Keratinocyte (primary cell): ENCODE measurements at regions not wholly inside any gene's neighbourhood (a gene's known extent, or its start where the extent isn't known, plus 50 kb on each side); places are given as distances from the start of the nearest gene placed in this dataset.

ENCODE experiments used
- DNase-seq: peaks from one replicate; pipeline ENCODE4 v3.0.0-alpha.2; 2011; ENCODE audit warnings: low read depth, missing footprints, low spot score
- FAIRE-seq: peaks from 2 replicates; lab custom pipeline; 2011; peaks lifted over from hg19 to GRCh38; lab: Jason Lieb, UNC
- H2AFZ ChIP-seq: 2 replicates; pipeline ENCODE4 v1.6.0; 2012; ENCODE audit warnings: low read length, control low read depth, inconsistent platforms; ENCODE audit not compliant: control insufficient read depth
- H3K27ac ChIP-seq: 2 replicates; pipeline ENCODE4 v1.5.1; 2011; ENCODE audit warnings: low read length; ENCODE audit not compliant: control insufficient read depth, insufficient read depth
- H3K27me3 ChIP-seq: 3 replicates; pipeline ENCODE4 v1.6.0; 2011; ENCODE audit warnings: low read length; ENCODE audit not compliant: control insufficient read depth, insufficient read depth; ENCODE audit errors: extremely low read depth
- H3K36me3 ChIP-seq, 2 experiments: 2 replicates in 1 of 2; 3 replicates in 1 of 2; pipeline ENCODE4 v1.5.1; 2011; ENCODE audit warnings: low read length in 2 of 2, mild to moderate bottlenecking in 1 of 2; ENCODE audit not compliant: control insufficient read depth in 2 of 2, insufficient read depth in 2 of 2; ENCODE audit errors: extremely low read depth in 1 of 2
- H3K4me1 ChIP-seq: 3 replicates; pipeline ENCODE4 v1.5.1; 2011; ENCODE audit warnings: low read length; ENCODE audit not compliant: control insufficient read depth, insufficient read depth; ENCODE audit errors: extremely low read depth
- H3K4me2 ChIP-seq: 3 replicates; pipeline ENCODE4 v1.6.0; 2011; ENCODE audit warnings: low read depth, low read length; ENCODE audit not compliant: control insufficient read depth, insufficient read depth; ENCODE audit errors: extremely low read depth
- H3K4me3 ChIP-seq, 3 experiments: fragments of 200-600 bp in 1 of 3; sonication (generic) in 1 of 3; 2 replicates in 2 of 3; 3 replicates in 1 of 3; pipeline ENCODE4 v1.5.1; 2011 to 2016; ENCODE audit warnings: low read length in 3 of 3, mild to moderate bottlenecking in 3 of 3, control low read depth in 2 of 3, inconsistent platforms in 1 of 3, low read depth in 1 of 3, mixed read lengths in 1 of 3, mixed run types in 1 of 3, moderate library complexity in 1 of 3; ENCODE audit not compliant: control insufficient read depth in 2 of 3, insufficient read depth in 2 of 3; ENCODE audit errors: extremely low read depth in 1 of 3
- H3K79me2 ChIP-seq: 2 replicates; pipeline ENCODE4 v1.6.0; 2012; ENCODE audit warnings: low read length; ENCODE audit not compliant: control insufficient read depth, insufficient read depth
- H3K9ac ChIP-seq: 3 replicates; pipeline ENCODE4 v1.6.0; 2011; ENCODE audit warnings: low read length; ENCODE audit not compliant: control insufficient read depth, insufficient read depth; ENCODE audit errors: extremely low read depth
- H3K9me1 ChIP-seq: 3 replicates; pipeline ENCODE4 v1.6.0; 2011; ENCODE audit warnings: low read length; ENCODE audit not compliant: control insufficient read depth, insufficient read depth; ENCODE audit errors: extremely low read depth
- H3K9me3 ChIP-seq: 2 replicates; pipeline ENCODE4 v1.5.1; 2012; ENCODE audit warnings: low read depth, low read length; ENCODE audit not compliant: control insufficient read depth
- H4K20me1 ChIP-seq: 3 replicates; pipeline ENCODE4 v1.6.0; 2011; ENCODE audit warnings: low read length; ENCODE audit not compliant: control insufficient read depth, insufficient read depth; ENCODE audit errors: extremely low read depth
- EZH2 ChIP-seq: IDR thresholded peaks from one replicate; pipeline ENCODE4 v1.6.1; 2012; ENCODE audit warnings: inconsistent platforms, mild to moderate bottlenecking, low read length, moderate library complexity
- dilution Hi-C: fragments of 300-500 bp; cut with MboI; formaldehyde crosslinking; loops from one replicate; pipeline ENCODE4 v1.7.0; 2020; ENCODE audit warnings: low sequenced_read_pairs; ENCODE audit not compliant: extremely low pct_ligation_motif_present
- TF ChIP-seq, protein P1 (sequence below), 3 experiments: IDR thresholded peaks in 1 of 3; conservative IDR thresholded peaks in 1 of 3; optimal IDR thresholded peaks in 1 of 3; 2 replicates in 2 of 3; 3 replicates in 1 of 3; pipeline versions ENCODE3 to v1.5.1; 2011; ENCODE audit warnings: low read length in 3 of 3, mild to moderate bottlenecking in 3 of 3, moderate library complexity in 2 of 3, control low read depth in 1 of 3, inconsistent platforms in 1 of 3; ENCODE audit not compliant: insufficient read depth in 2 of 3; ENCODE audit errors: extremely low read depth in 1 of 3

DNA sequence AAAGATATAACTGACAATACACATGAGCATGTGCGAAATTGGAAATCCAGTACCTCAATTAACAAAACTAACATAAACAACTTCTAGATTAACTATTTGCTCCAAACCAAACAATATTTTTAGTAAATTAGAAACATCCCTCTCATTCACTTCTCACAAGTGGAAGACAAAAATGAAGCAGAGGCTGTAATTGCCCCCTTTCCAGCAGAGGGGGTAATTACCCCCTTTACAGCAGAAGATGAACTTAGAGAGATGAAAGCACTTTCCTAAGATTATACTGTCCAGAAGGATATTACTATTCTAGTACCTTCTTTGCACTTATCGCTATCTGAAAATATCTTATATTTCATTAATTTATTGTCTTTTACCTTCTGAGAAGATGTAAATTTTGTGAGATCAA is 1025.2 kb downstream of the FSCB start:
- H3K9me1 ChIP-seq, result no peaks in the 10 kb centered on the region
- no peak overlapping the region for H3K4me3 ChIP-seq
- TF ChIP-seq EZH2, result no peak
- TF ChIP-seq, protein P1, sequence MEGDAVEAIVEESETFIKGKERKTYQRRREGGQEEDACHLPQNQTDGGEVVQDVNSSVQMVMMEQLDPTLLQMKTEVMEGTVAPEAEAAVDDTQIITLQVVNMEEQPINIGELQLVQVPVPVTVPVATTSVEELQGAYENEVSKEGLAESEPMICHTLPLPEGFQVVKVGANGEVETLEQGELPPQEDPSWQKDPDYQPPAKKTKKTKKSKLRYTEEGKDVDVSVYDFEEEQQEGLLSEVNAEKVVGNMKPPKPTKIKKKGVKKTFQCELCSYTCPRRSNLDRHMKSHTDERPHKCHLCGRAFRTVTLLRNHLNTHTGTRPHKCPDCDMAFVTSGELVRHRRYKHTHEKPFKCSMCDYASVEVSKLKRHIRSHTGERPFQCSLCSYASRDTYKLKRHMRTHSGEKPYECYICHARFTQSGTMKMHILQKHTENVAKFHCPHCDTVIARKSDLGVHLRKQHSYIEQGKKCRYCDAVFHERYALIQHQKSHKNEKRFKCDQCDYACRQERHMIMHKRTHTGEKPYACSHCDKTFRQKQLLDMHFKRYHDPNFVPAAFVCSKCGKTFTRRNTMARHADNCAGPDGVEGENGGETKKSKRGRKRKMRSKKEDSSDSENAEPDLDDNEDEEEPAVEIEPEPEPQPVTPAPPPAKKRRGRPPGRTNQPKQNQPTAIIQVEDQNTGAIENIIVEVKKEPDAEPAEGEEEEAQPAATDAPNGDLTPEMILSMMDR (optimal IDR thresholded peaks at IDR 0.05 in 1 of 3, IDR thresholded peaks at IDR 0.05 in 1 of 3, conservative IDR thresholded peaks at IDR 0.05 in 1 of 3; ENCODE audit: extremely low read depth in 1 of 3, insufficient read depth in 2 of 3, low read length in 3 of 3), result no peak
- no peak for DNase-seq
- H3K4me1 ChIP-seq, result no peaks in the 10 kb centered on the region
- H3K9me3 ChIP-seq, result no peaks in the 10 kb centered on the region
- H3K36me3 ChIP-seq, result no peaks in the 10 kb centered on the region
- FAIRE-seq, result no peak
- H2AFZ ChIP-seq, result no peak overlapping the region
- no peaks in the 10 kb centered on the region for H3K27me3 ChIP-seq
- H3K27ac ChIP-seq, result no peak overlapping the region
- H3K79me2 ChIP-seq, result no peaks in the 10 kb centered on the region
- H3K9ac ChIP-seq, result no peak overlapping the region
- H3K4me2 ChIP-seq, result no peak overlapping the region
- dilution Hi-C loops, result no loop called here
- H4K20me1 ChIP-seq, result no peaks in the 10 kb centered on the region

DNA sequence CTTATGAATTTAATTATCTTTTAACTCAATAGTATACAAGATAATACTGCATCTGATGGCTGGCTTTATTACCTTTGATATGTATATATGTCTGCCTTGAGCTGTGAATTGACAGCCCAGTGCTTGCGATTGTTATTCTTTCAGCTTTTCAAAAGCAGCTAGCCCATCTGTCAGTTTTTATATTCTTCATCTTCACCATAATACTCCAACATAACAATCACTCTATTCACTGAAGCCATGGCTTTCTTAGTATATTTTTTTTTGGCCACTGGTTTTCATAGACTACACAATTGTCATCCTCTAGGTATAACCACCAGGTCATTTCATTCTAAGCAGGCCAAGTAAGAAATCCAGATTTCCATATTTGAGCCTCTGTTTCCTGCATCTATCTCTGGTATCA is 1026.1 kb downstream of the FSCB start:
- dilution Hi-C loops, result no loop called here
- no peaks in the 10 kb centered on the region for H3K36me3 ChIP-seq
- H3K9me1 ChIP-seq, result no peaks in the 10 kb centered on the region
- no peaks in the 10 kb centered on the region for H3K79me2 ChIP-seq
- H3K4me2 ChIP-seq, result no peak overlapping the region
- H3K4me3 ChIP-seq, result no peak overlapping the region
- H3K9ac ChIP-seq, result no peak overlapping the region
- FAIRE-seq, result no peak
- H4K20me1 ChIP-seq, result no peaks in the 10 kb centered on the region
- no peaks in the 10 kb centered on the region for H3K4me1 ChIP-seq
- H3K27ac ChIP-seq, result no peak overlapping the region
- no peaks in the 10 kb centered on the region for H3K27me3 ChIP-seq
- TF ChIP-seq EZH2, result no peak
- no peak overlapping the region for H2AFZ ChIP-seq
- H3K9me3 ChIP-seq, result no peaks in the 10 kb centered on the region
- no peak for DNase-seq

DNA sequence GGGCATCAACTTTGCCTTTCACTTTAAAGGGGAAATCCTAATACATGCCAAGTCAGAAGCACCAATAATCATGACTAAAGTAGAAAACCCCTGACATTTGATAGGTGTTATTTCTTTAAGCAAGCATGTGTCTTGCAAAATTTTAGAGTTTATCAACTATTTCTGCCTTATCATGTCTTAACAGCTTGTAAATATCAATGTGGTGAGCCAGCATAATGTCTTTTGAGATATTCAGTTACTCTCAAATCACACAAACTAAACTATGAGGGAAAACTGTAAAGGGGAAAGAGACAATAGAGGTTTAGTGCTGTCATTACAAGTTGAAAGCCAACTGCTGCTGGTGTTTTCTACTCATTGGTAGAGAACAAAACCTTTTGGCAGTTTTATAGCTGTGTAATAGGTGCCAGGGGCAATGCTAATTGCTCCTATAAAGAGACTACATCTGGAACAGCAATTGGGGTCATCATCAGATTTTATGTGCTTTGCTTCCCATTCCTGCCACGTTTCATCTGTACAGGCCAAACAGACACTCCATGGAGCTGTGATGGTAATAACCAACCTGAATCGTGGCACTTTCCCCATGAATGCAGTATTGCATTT is 1027.4 kb downstream of the FSCB start:
- no peaks in the 10 kb centered on the region for H3K9me1 ChIP-seq
- TF ChIP-seq EZH2, result no peak
- TF ChIP-seq, protein P1 (optimal IDR thresholded peaks at IDR 0.05 in 1 of 3, IDR thresholded peaks at IDR 0.05 in 1 of 3, conservative IDR thresholded peaks at IDR 0.05 in 1 of 3; ENCODE audit: extremely low read depth in 1 of 3, insufficient read depth in 2 of 3, low read length in 3 of 3), result no peak
- no peaks in the 10 kb centered on the region for H3K79me2 ChIP-seq
- no peak overlapping the region for H3K4me2 ChIP-seq
- FAIRE-seq, result no peak
- no peaks in the 10 kb centered on the region for H3K27me3 ChIP-seq
- H4K20me1 ChIP-seq, result no peaks in the 10 kb centered on the region
- H3K4me1 ChIP-seq, result no peaks in the 10 kb centered on the region
- no peak overlapping the region for H3K4me3 ChIP-seq
- H3K27ac ChIP-seq, result no peak overlapping the region
- no peaks in the 10 kb centered on the region for H3K9me3 ChIP-seq
- H2AFZ ChIP-seq, result no peak overlapping the region
- no peak for DNase-seq
- dilution Hi-C loops, result no loop called here
- no peak overlapping the region for H3K9ac ChIP-seq
- H3K36me3 ChIP-seq, result no peaks in the 10 kb centered on the region
